RWPE2 (cell line): ENCODE measurements at regions not wholly inside any gene's neighbourhood (a gene's known extent, or its start where the extent isn't known, plus 50 kb on each side); places are given as distances from the start of the nearest gene placed in this dataset.

ENCODE experiments used
- ATAC-seq: fragments of 200-7000 bp; cut with Tn5 transposase; 3 replicates; pipeline ENCODE4 v1.9.1; 2021; ENCODE audit warnings: low read depth
- DNase-seq: peaks from one replicate; pipeline ENCODE4 v3.0.0-alpha.2; 2020; ENCODE audit warnings: low spot score
- H3K27ac ChIP-seq: fragments of 450-650 bp; 2 replicates; pipeline ENCODE4 v1.5.1; 2017; ENCODE audit warnings: mild to moderate bottlenecking; ENCODE audit not compliant: poor library complexity, severe bottlenecking
- H3K27me3 ChIP-seq: fragments of 250-450 bp; sonication (Bioruptor Pico); 2 replicates; pipeline ENCODE4 v1.5.1; 2021; ENCODE audit warnings: mild to moderate bottlenecking, moderate library complexity; ENCODE audit not compliant: insufficient read depth, poor library complexity, severe bottlenecking
- H3K36me3 ChIP-seq: fragments of 250-450 bp; sonication (Bioruptor Pico); 2 replicates; pipeline ENCODE4 v1.5.1; 2020; ENCODE audit warnings: low read depth, mild to moderate bottlenecking, moderate library complexity
- H3K4me1 ChIP-seq: fragments of 250-450 bp; sonication (Bioruptor Pico); 2 replicates; pipeline ENCODE4 v1.5.1; 2021; ENCODE audit warnings: mild to moderate bottlenecking, moderate library complexity; ENCODE audit not compliant: insufficient read depth, poor library complexity, severe bottlenecking
- H3K4me3 ChIP-seq: fragments of 250-450 bp; sonication (Bioruptor Pico); 2 replicates; pipeline ENCODE4 v1.5.1; 2021; ENCODE audit warnings: mild to moderate bottlenecking, moderate library complexity; ENCODE audit not compliant: severe bottlenecking
- H3K9me3 ChIP-seq: fragments of 250-450 bp; sonication (Bioruptor Pico); 2 replicates; pipeline ENCODE4 v1.5.1; 2021; ENCODE audit warnings: mild to moderate bottlenecking, moderate library complexity; ENCODE audit not compliant: severe bottlenecking
- TF ChIP-seq, protein P1 (sequence below): fragments of 450-650 bp; IDR thresholded peaks from one replicate; pipeline ENCODE4 v1.5.1; 2017; ENCODE audit warnings: mild to moderate bottlenecking, moderate library complexity; ENCODE audit not compliant: poor library complexity, severe bottlenecking

- Histone ChIP-seq H3K4me3 (no peak overlapping the region), H3K9me3 (no peaks in the 10 kb centered on the region), H3K4me1 (no peaks in the 10 kb centered on the region), H3K36me3 (no peaks in the 10 kb centered on the region), H3K27ac (no peak overlapping the region), H3K27me3 (no peaks in the 10 kb centered on the region)
- TF ChIP-seq, protein P1, sequence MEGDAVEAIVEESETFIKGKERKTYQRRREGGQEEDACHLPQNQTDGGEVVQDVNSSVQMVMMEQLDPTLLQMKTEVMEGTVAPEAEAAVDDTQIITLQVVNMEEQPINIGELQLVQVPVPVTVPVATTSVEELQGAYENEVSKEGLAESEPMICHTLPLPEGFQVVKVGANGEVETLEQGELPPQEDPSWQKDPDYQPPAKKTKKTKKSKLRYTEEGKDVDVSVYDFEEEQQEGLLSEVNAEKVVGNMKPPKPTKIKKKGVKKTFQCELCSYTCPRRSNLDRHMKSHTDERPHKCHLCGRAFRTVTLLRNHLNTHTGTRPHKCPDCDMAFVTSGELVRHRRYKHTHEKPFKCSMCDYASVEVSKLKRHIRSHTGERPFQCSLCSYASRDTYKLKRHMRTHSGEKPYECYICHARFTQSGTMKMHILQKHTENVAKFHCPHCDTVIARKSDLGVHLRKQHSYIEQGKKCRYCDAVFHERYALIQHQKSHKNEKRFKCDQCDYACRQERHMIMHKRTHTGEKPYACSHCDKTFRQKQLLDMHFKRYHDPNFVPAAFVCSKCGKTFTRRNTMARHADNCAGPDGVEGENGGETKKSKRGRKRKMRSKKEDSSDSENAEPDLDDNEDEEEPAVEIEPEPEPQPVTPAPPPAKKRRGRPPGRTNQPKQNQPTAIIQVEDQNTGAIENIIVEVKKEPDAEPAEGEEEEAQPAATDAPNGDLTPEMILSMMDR: no peak
- ATAC-seq (no peak), DNase-seq (no peak)
Measured at GRCh38 chr4:126682250-126682649, 950.5 kb upstream of the INTU start.

GRCh38 chr4:126686491-126686890, 946.3 kb upstream of the INTU start:
- Histone ChIP-seq H3K27me3 (no peaks in the 10 kb centered on the region), H3K27ac (no peak overlapping the region), H3K4me3 (no peak overlapping the region), H3K9me3 (no peaks in the 10 kb centered on the region), H3K36me3 (no peaks in the 10 kb centered on the region), H3K4me1 (no peaks in the 10 kb centered on the region)
- ATAC-seq: no peak
- no peak for DNase-seq
- TF ChIP-seq, protein P1: no peak

DNA sequence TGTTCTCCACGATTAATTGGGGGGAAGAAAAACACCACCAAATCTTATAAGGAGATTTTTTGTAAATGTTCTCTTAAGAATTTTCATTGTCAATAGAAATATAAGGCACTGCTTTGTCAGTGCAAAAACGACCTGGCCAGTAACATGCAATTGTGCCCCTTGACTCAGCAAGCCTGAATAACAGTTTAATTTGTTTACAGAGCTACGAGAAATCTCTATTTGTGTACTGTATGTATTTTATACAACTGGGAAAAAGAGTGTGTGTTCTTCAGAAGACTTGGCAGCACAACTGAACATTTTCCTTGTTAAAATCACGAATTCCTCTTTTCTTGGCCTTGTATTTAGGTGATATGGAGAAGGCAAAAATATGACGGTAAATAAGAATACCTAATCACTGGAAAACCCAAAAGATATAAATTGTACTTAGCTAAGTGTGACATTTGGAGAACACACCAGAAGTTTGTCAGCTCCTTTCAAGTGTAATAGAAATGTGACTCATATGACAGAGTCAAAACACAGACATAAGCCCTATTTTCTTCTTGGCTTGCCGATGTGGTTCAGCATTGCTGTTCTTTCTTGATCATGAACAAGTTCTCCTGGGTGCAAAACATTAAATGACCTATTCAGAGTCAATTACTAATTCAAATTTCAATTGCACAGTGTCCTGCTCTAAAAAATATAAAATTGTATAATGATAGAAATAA, 945.0 kb upstream of the INTU start:
- no peak overlapping the region for H3K4me3 ChIP-seq
- H3K27me3 ChIP-seq: no peaks in the 10 kb centered on the region
- H3K27ac ChIP-seq: no peak overlapping the region
- no peaks in the 10 kb centered on the region for H3K36me3 ChIP-seq
- no peaks in the 10 kb centered on the region for H3K9me3 ChIP-seq
- no peak for DNase-seq
- no peak for ATAC-seq
- no peaks in the 10 kb centered on the region for H3K4me1 ChIP-seq
- TF ChIP-seq, protein P1: no peak

- Histone ChIP-seq H3K36me3 (no peaks in the 10 kb centered on the region), H3K9me3 (peaks cover 3% of the 10 kb centered on the region), H3K4me1 (peaks cover 5% of the 10 kb centered on the region), H3K27ac (no peak overlapping the region), H3K4me3 (no peak overlapping the region), H3K27me3 (no peaks in the 10 kb centered on the region)
- ATAC-seq (no peak), DNase-seq (no peak)
- TF ChIP-seq, protein P1: no peak
Measured at GRCh38 chr4:126691797-126692196, 941.0 kb upstream of the INTU start.

- H3K27ac ChIP-seq: peak overlapping the region; percentile 70
- H3K4me3 ChIP-seq: no peak overlapping the region
- peaks cover 31% of the 10 kb centered on the region for H3K4me1 ChIP-seq
- no peaks in the 10 kb centered on the region for H3K36me3 ChIP-seq
- ATAC-seq (peak; percentile 90), DNase-seq (no peak)
- H3K9me3 ChIP-seq: peaks cover 3% of the 10 kb centered on the region
- TF ChIP-seq, protein P1: no peak
- H3K27me3 ChIP-seq: no peaks in the 10 kb centered on the region
Measured at GRCh38 chr4:126697748-126698147, 935.0 kb upstream of the INTU start.
